ENCODE measurements at regions not wholly inside any gene's neighbourhood (a gene's known extent, or its start where the extent isn't known, plus 50 kb on each side); places are given as distances from the start of the nearest gene placed in this dataset.

- Mint-ChIP-seq H3K4me1 (no peaks in the 10 kb centered on the region), H3K27ac (no peak overlapping the region), H3K27me3 (no peaks in the 10 kb centered on the region), H3K9me3 (peaks cover 0 to 8% (median 0%) of the 10 kb centered on the region in 7 donors), H3K4me3 (no peak overlapping the region), H3K36me3 (no peaks in the 10 kb centered on the region)
- ATAC-seq (ENCODE audit: low read depth in 2 of 2) (no peak), DNase-seq (no peak)
Measured at GRCh38 chr12:82057770-82058169, 298.6 kb upstream of the PPFIA2 start.

GRCh38 chr12:82055391-82055790, 296.2 kb upstream of the PPFIA2 start:
- H3K9me3 Mint-ChIP-seq: peaks cover 0 to 8% (median under 1%) of the 10 kb centered on the region in 7 donors
- no peaks in the 10 kb centered on the region for H3K36me3 Mint-ChIP-seq
- H3K27ac Mint-ChIP-seq: no peak overlapping the region
- H3K4me3 Mint-ChIP-seq: no peak overlapping the region
- no peak for DNase-seq
- ATAC-seq (ENCODE audit: low read depth in 2 of 2): no peak
- no peaks in the 10 kb centered on the region for H3K4me1 Mint-ChIP-seq
- no peaks in the 10 kb centered on the region for H3K27me3 Mint-ChIP-seq

DNA sequence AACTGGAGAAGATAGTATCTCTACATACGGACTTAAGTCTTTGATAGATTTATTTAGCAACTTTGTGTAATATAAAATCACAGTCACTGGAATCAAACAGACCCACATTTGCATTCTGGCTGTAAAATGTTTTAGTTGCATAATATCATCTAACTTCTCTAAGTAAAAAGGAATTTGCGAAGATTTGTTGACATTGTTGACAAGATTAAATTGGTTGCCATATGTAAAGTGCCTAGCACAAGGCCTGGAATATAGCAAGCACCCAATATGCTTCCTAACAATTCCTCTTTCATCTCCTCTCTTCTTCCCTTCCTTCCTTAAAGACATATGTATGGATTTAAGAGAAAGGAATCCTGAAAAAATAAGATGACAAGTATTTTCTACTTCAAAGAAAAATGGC, 295.4 kb upstream of the PPFIA2 start:
- ATAC-seq (ENCODE audit: low read depth in 2 of 2) (no peak), DNase-seq (no peak)
- no peaks in the 10 kb centered on the region for H3K27me3 Mint-ChIP-seq
- no peak overlapping the region for H3K4me3 Mint-ChIP-seq
- H3K4me1 Mint-ChIP-seq: no peaks in the 10 kb centered on the region
- no peak overlapping the region for H3K27ac Mint-ChIP-seq
- no peaks in the 10 kb centered on the region for H3K36me3 Mint-ChIP-seq
- peaks cover 0 to 10% (median 7%) of the 10 kb centered on the region in 7 donors for H3K9me3 Mint-ChIP-seq

GRCh38 chr12:82047446-82047845, 288.3 kb upstream of the PPFIA2 start:
- no peaks in the 10 kb centered on the region for H3K36me3 Mint-ChIP-seq
- DNase-seq (no peak), ATAC-seq (ENCODE audit: low read depth in 2 of 2) (no peak)
- no peak overlapping the region for H3K27ac Mint-ChIP-seq
- H3K4me3 Mint-ChIP-seq: no peak overlapping the region
- H3K27me3 Mint-ChIP-seq: no peaks in the 10 kb centered on the region
- no peaks in the 10 kb centered on the region for H3K4me1 Mint-ChIP-seq
- peaks cover 0 to 15% (median 7%) of the 10 kb centered on the region in 7 donors for H3K9me3 Mint-ChIP-seq

DNA sequence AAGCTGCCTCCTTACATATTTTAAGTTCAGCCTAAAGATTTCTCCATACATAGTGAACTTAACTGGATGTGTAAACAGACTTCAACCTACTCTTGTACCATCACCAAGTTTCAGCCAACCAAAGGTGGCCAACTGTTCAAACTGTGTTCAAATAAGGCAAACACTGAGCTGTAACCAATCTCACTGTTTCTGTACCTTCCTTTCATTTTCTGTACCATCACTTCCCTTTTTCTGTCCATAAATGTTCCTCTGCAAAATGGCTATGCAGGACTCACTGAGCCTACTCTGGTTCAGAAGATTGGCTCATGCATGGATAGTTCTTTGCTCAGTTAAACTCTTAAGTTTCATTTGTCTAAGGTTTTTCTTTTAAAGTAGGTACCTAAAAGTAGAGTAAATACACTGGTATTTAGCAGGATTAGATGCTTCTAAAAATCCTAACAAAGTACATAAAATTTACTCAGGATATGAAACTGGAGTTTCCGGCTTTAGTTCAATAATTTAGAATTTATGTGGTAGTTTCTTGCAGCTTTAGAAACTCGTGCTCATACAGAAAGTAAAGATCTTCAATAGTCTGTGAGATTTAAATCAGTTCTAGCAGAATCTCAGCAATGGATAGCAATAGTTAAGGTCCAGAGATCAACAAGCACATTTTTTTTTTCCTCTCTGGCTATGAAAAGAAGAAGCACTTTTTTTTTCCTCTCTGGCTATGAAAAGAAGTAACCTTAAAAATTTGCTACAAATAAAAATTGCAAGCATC, 282.0 kb upstream of the PPFIA2 start:
- Mint-ChIP-seq H3K36me3 (no peaks in the 10 kb centered on the region), H3K9me3 (peaks cover 0 to 20% (median 3%) of the 10 kb centered on the region in 7 donors), H3K4me3 (no peak overlapping the region), H3K4me1 (no peaks in the 10 kb centered on the region), H3K27ac (no peak overlapping the region), H3K27me3 (no peaks in the 10 kb centered on the region)
- DNase-seq (no peak), ATAC-seq (ENCODE audit: low read depth in 2 of 2) (no peak)

GRCh38 chr12:82034769-82035168, 275.6 kb upstream of the PPFIA2 start:
- Mint-ChIP-seq H3K36me3 (no peaks in the 10 kb centered on the region), H3K27me3 (no peaks in the 10 kb centered on the region), H3K4me1 (no peaks in the 10 kb centered on the region), H3K4me3 (no peak overlapping the region), H3K27ac (no peak overlapping the region), H3K9me3 (peaks cover 3 to 32% (median 10%) of the 10 kb centered on the region in 7 donors)
- DNase-seq (no peak), ATAC-seq (ENCODE audit: low read depth in 2 of 2) (no peak)

DNA sequence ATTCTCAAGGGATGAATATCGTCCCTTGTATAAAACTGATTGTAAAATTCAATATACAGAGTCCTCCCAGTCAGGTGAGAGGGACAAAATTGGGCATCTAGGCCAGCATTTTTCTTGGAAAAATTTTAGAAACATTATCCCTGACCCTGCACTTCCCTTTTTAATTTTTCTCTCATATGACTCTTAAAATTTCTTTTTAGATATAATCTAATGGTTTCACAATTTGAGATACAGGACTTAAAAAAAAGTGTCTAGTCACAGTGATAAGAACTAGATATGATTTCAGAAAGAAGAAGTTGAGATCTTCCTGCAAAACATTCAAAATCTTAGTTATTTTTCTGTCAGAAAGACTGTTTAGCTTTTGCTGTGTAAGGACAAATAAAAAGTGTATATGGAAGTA, 270.8 kb upstream of the PPFIA2 start:
- Mint-ChIP-seq H3K4me1 (no peaks in the 10 kb centered on the region), H3K36me3 (no peaks in the 10 kb centered on the region), H3K9me3 (peaks cover 1 to 20% (median 12%) of the 10 kb centered on the region in 7 donors), H3K27ac (no peak overlapping the region), H3K4me3 (no peak overlapping the region), H3K27me3 (no peaks in the 10 kb centered on the region)
- DNase-seq (no peak), ATAC-seq (ENCODE audit: low read depth in 2 of 2) (no peak)

DNA sequence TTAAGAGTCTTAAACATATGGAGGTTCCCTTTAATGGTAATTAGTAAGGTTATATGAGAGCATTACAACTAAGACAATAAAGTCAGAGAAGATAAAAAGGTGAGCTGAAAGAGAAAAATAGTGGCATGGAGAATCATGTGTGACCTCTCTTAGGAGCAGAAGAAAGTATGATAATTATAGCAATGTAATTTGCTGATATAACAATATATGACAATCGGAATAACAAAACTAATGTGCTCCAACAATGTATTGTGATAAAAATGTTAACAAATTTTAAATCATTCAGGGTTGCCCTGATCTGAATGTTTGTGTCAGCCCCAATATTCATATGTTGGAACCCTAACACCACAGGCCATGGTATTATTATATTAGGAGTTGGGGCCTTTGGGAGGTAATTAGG, 269.6 kb upstream of the PPFIA2 start:
- Mint-ChIP-seq H3K4me1 (no peaks in the 10 kb centered on the region), H3K9me3 (peaks cover 0 to 18% (median 9%) of the 10 kb centered on the region in 7 donors), H3K27me3 (no peaks in the 10 kb centered on the region), H3K27ac (no peak overlapping the region), H3K36me3 (no peaks in the 10 kb centered on the region), H3K4me3 (no peak overlapping the region)
- no peak for ATAC-seq (ENCODE audit: low read depth in 2 of 2)
- DNase-seq: no peak

- no peak for DNase-seq
- H3K27ac Mint-ChIP-seq: no peak overlapping the region
- H3K4me3 Mint-ChIP-seq: no peak overlapping the region
- H3K9me3 Mint-ChIP-seq: peaks cover 0 to 12% (median 6%) of the 10 kb centered on the region in 7 donors
- no peaks in the 10 kb centered on the region for H3K36me3 Mint-ChIP-seq
- no peaks in the 10 kb centered on the region for H3K27me3 Mint-ChIP-seq
- no peaks in the 10 kb centered on the region for H3K4me1 Mint-ChIP-seq
- no peak for ATAC-seq (ENCODE audit: low read depth in 2 of 2)
Measured at GRCh38 chr12:82027612-82028011, 268.5 kb upstream of the PPFIA2 start.

GRCh38 chr12:82025462-82025861, 266.3 kb upstream of the PPFIA2 start:
- Mint-ChIP-seq H3K9me3 (peaks cover 0 to 12% (median 6%) of the 10 kb centered on the region in 7 donors), H3K4me1 (no peaks in the 10 kb centered on the region), H3K27ac (no peak overlapping the region), H3K4me3 (no peak overlapping the region), H3K36me3 (no peaks in the 10 kb centered on the region), H3K27me3 (no peaks in the 10 kb centered on the region)
- ATAC-seq (ENCODE audit: low read depth in 2 of 2) (no peak), DNase-seq (no peak)

GRCh38 chr12:82019533-82019932, 260.4 kb upstream of the PPFIA2 start:
- ATAC-seq (ENCODE audit: low read depth in 2 of 2) (no peak), DNase-seq (no peak)
- no peaks in the 10 kb centered on the region for H3K4me1 Mint-ChIP-seq
- peaks cover 0 to 20% (median 8%) of the 10 kb centered on the region in 7 donors for H3K9me3 Mint-ChIP-seq
- H3K27ac Mint-ChIP-seq: no peak overlapping the region
- no peaks in the 10 kb centered on the region for H3K36me3 Mint-ChIP-seq
- H3K4me3 Mint-ChIP-seq: no peak overlapping the region
- no peaks in the 10 kb centered on the region for H3K27me3 Mint-ChIP-seq

- DNase-seq (no peak), ATAC-seq (ENCODE audit: low read depth in 2 of 2) (no peak)
- Mint-ChIP-seq H3K27ac (no peak overlapping the region), H3K4me1 (no peaks in the 10 kb centered on the region), H3K27me3 (no peaks in the 10 kb centered on the region), H3K9me3 (peaks cover 1 to 20% (median 9%) of the 10 kb centered on the region in 7 donors), H3K36me3 (no peaks in the 10 kb centered on the region), H3K4me3 (no peak overlapping the region)
Measured at GRCh38 chr12:82015623-82016347, 256.6 kb upstream of the PPFIA2 start.

GRCh38 chr12:82012176-82012575, 253.0 kb upstream of the PPFIA2 start:
- Mint-ChIP-seq H3K27me3 (no peaks in the 10 kb centered on the region), H3K4me3 (no peak overlapping the region), H3K9me3 (peaks cover 0 to 9% (median 2%) of the 10 kb centered on the region in 7 donors), H3K4me1 (no peaks in the 10 kb centered on the region), H3K27ac (no peak overlapping the region), H3K36me3 (no peaks in the 10 kb centered on the region)
- no peak for DNase-seq
- no peak for ATAC-seq (ENCODE audit: low read depth in 2 of 2)

GRCh38 chr12:82009524-82009923, 250.4 kb upstream of the PPFIA2 start:
- H3K4me3 Mint-ChIP-seq: no peak overlapping the region
- peaks cover 0 to 9% (median 2%) of the 10 kb centered on the region in 7 donors for H3K9me3 Mint-ChIP-seq
- DNase-seq: no peak
- no peak overlapping the region for H3K27ac Mint-ChIP-seq
- ATAC-seq (ENCODE audit: low read depth in 2 of 2): no peak
- no peaks in the 10 kb centered on the region for H3K4me1 Mint-ChIP-seq
- no peaks in the 10 kb centered on the region for H3K27me3 Mint-ChIP-seq
- H3K36me3 Mint-ChIP-seq: no peaks in the 10 kb centered on the region

All from naive B cell (primary cell).